OCI-LY7 (cell line): ENCODE measurements at regions not wholly inside any gene's neighbourhood (a gene's known extent, or its start where the extent isn't known, plus 50 kb on each side); places are given as distances from the start of the nearest gene placed in this dataset.

Source experiments
- BruUV-seq: library from RNA; stranded (reverse); fragments of 400-500 nt; replicated peaks from 2 replicates; lab custom pipeline; 2021; lab: Mats Ljungman, UMichigan
- CTCF ChIA-PET: fragments of 300-600 bp; sonication (Branson Sonifier 250); formaldehyde crosslinking; loops from one replicate; lab custom pipeline; 2022; ENCODE audit warnings: antibody characterized with exemption; ENCODE audit not compliant: unreplicated experiment; lab: Charles Lee
- POLR2A ChIA-PET: fragments of 300-600 bp; sonication (Branson Sonifier 250); formaldehyde crosslinking; loops from one replicate; lab custom pipeline; 2022; ENCODE audit warnings: antibody characterized with exemption; lab: Charles Lee
- DNase-seq: peaks from one replicate; pipeline ENCODE4 v3.0.0-alpha.2; 2015; ENCODE audit warnings: low spot score
- H2AFZ ChIP-seq: fragments of 200-600 bp; sonication (generic), shearing (Covaris generic); 2 replicates; pipeline ENCODE4 v1.6.1; 2014; ENCODE audit warnings: mild to moderate bottlenecking, antibody characterized with exemption, low read length, moderate library complexity
- H3K27ac ChIP-seq: fragments of 200-600 bp; sonication (generic); 2 replicates; pipeline ENCODE4 v1.5.1; 2014; ENCODE audit warnings: mixed run types, low read depth, mild to moderate bottlenecking, moderate library complexity, low read length, inconsistent platforms; ENCODE audit not compliant: poor library complexity, severe bottlenecking
- H3K36me3 ChIP-seq: fragments of 200-600 bp; sonication (generic); 2 replicates; pipeline ENCODE4 v1.6.1; 2014; ENCODE audit warnings: mild to moderate bottlenecking, antibody characterized with exemption, low read length, moderate library complexity, mixed read lengths; ENCODE audit not compliant: insufficient read depth
- H3K4me1 ChIP-seq: fragments of 200-600 bp; sonication (generic); 2 replicates; pipeline ENCODE4 v1.5.1; 2014; ENCODE audit warnings: mild to moderate bottlenecking, low read length; ENCODE audit not compliant: insufficient read depth, poor library complexity, severe bottlenecking
- H3K4me2 ChIP-seq: fragments of 200-600 bp; sonication (generic); 2 replicates; pipeline ENCODE4 v1.6.1; 2014; ENCODE audit warnings: mild to moderate bottlenecking, low read length
- H3K4me3 ChIP-seq: fragments of 200-600 bp; sonication (generic); 2 replicates; pipeline ENCODE4 v1.5.1; 2014; ENCODE audit warnings: mild to moderate bottlenecking, low read depth, low read length; ENCODE audit not compliant: poor library complexity, severe bottlenecking
- H3K79me2 ChIP-seq: fragments of 200-600 bp; sonication (generic); 2 replicates; pipeline ENCODE4 v1.6.1; 2016; ENCODE audit warnings: low read depth, mild to moderate bottlenecking, low read length, moderate library complexity, mixed read lengths; ENCODE audit not compliant: insufficient read depth
- H3K9me2 ChIP-seq: fragments of 200-600 bp; sonication (generic); 2 replicates; pipeline ENCODE4 v1.6.1; 2016; ENCODE audit warnings: mild to moderate bottlenecking, low read length, mixed read lengths; ENCODE audit not compliant: insufficient read depth
- H3K9me3 ChIP-seq: fragments of 200-600 bp; sonication (generic); 2 replicates; pipeline ENCODE4 v1.6.1; 2014; ENCODE audit warnings: mild to moderate bottlenecking, mixed run types, low read length, mixed read lengths
- H4K20me1 ChIP-seq: fragments of 200-600 bp; sonication (generic); 2 replicates; pipeline ENCODE4 v1.6.1; 2014; ENCODE audit warnings: mild to moderate bottlenecking, antibody characterized with exemption, low read length, moderate library complexity, mixed read lengths; ENCODE audit not compliant: insufficient read depth
- EZH2phosphoT487 ChIP-seq: fragments of 200-600 bp; sonication (generic); IDR thresholded peaks from 2 replicates; pipeline ENCODE4 v1.6.1; 2018; ENCODE audit warnings: low read depth, borderline replicate concordance, mild to moderate bottlenecking, mixed run types, antibody characterized with exemption, low read length, moderate library complexity, mixed read lengths
- intact Hi-C: fragments of 100-400 bp; cut with micrococcal nuclease; formaldehyde crosslinking; loops from one replicate; pipeline ENCODE4 v1.10.0; 2022; ENCODE audit not compliant: unreplicated experiment
- TF ChIP-seq, protein P1 (sequence below): fragments of 200-600 bp; sonication (generic); conservative IDR thresholded peaks from 2 replicates; pipeline ENCODE4 v1.5.1; 2014; ENCODE audit warnings: mild to moderate bottlenecking, antibody characterized with exemption, low read length, moderate library complexity, mixed read lengths

DNA sequence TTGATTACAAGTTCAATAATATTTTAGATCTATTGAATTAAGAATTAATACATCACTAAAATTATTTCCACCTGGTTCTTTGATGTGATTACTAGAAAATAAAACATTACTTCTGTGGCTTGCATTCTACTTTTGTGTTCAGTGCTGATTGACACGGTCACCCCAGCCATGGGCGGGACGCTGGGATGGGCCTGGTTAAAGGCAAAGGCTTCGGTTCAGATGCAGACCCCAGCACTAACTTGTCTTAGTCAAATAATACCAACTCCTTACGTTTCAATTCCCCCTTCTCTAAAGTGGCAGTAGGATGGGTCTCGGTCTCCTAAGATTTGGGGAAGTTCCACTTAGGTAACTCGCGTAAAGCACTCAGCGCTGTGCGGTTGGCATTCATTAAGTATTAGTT lies 144.9 kb downstream of the URI1 start:
- CTCF ChIA-PET = no interaction called here
- BruUV-seq = no TSS peak
- H4K20me1 ChIP-seq = no peaks in the 10 kb centered on the region
- no peak overlapping the region for H3K27ac ChIP-seq
- POLR2A ChIA-PET = no interaction called here
- intact Hi-C loops = no loop called here
- H3K9me3 ChIP-seq = no peaks in the 10 kb centered on the region
- TF ChIP-seq EZH2phosphoT487 = no peak
- TF ChIP-seq, protein P1, sequence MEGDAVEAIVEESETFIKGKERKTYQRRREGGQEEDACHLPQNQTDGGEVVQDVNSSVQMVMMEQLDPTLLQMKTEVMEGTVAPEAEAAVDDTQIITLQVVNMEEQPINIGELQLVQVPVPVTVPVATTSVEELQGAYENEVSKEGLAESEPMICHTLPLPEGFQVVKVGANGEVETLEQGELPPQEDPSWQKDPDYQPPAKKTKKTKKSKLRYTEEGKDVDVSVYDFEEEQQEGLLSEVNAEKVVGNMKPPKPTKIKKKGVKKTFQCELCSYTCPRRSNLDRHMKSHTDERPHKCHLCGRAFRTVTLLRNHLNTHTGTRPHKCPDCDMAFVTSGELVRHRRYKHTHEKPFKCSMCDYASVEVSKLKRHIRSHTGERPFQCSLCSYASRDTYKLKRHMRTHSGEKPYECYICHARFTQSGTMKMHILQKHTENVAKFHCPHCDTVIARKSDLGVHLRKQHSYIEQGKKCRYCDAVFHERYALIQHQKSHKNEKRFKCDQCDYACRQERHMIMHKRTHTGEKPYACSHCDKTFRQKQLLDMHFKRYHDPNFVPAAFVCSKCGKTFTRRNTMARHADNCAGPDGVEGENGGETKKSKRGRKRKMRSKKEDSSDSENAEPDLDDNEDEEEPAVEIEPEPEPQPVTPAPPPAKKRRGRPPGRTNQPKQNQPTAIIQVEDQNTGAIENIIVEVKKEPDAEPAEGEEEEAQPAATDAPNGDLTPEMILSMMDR = no peak
- H3K79me2 ChIP-seq = no peaks in the 10 kb centered on the region
- no peak overlapping the region for H3K4me2 ChIP-seq
- no peak for DNase-seq
- no peak overlapping the region for H2AFZ ChIP-seq
- H3K36me3 ChIP-seq = no peaks in the 10 kb centered on the region
- no peaks in the 10 kb centered on the region for H3K4me1 ChIP-seq
- no peak overlapping the region for H3K4me3 ChIP-seq
- no peaks in the 10 kb centered on the region for H3K9me2 ChIP-seq

GRCh38 chr19:30087381-30088138 lies 145.5 kb downstream of the URI1 start:
- Histone ChIP-seq H3K27ac (no peak overlapping the region), H3K79me2 (no peaks in the 10 kb centered on the region), H3K4me1 (no peaks in the 10 kb centered on the region), H4K20me1 (no peaks in the 10 kb centered on the region), H2AFZ (no peak overlapping the region), H3K9me3 (no peaks in the 10 kb centered on the region), H3K4me2 (no peak overlapping the region), H3K9me2 (no peaks in the 10 kb centered on the region), H3K36me3 (no peaks in the 10 kb centered on the region), H3K4me3 (no peak overlapping the region)
- DNase-seq = no peak
- TF ChIP-seq, protein P1 = no peak
- TF ChIP-seq EZH2phosphoT487 = no peak
- intact Hi-C loops = no loop called here
- POLR2A ChIA-PET = no interaction called here
- CTCF ChIA-PET = no interaction called here
- BruUV-seq = no TSS peak

DNA sequence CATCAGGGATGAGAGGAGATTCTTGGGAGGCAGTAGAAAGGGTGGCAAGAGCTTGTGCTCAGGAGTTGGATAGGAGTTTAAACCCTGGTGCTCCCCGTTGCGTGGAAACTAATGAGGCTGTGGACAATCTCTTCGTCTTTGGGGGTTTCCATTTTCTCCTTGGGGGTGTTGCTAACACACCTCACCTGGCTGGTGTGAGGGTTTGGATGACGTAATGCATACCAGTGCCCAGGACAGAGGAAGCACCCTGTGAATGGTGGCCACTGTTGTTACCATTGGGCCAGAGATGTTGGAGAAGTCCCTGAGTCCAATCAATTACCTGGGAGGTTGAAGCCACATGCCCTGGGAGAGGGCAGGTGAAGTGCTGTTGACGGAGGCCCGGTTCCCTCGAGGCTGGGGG lies 146.5 kb downstream of the URI1 start:
- Histone ChIP-seq H3K9me2 (no peaks in the 10 kb centered on the region), H3K79me2 (no peaks in the 10 kb centered on the region), H3K4me2 (no peak overlapping the region), H2AFZ (no peak overlapping the region), H4K20me1 (no peaks in the 10 kb centered on the region), H3K9me3 (no peaks in the 10 kb centered on the region), H3K4me3 (no peak overlapping the region), H3K27ac (no peak overlapping the region), H3K36me3 (no peaks in the 10 kb centered on the region), H3K4me1 (no peaks in the 10 kb centered on the region)
- DNase-seq = no peak
- CTCF ChIA-PET = no interaction called here
- POLR2A ChIA-PET = no interaction called here
- TF ChIP-seq, protein P1 = no peak
- TF ChIP-seq EZH2phosphoT487 = no peak
- intact Hi-C loops = no loop called here
- no TSS peak for BruUV-seq
